Neuronal stem cell (in vitro differentiated cells): ENCODE measurements at regions not wholly inside any gene's neighbourhood (a gene's known extent, or its start where the extent isn't known, plus 50 kb on each side); places are given as distances from the start of the nearest gene placed in this dataset.
"Not testable (repeated sequence)": the region's sequence is repeated elsewhere in the genome, so short reads cannot be mapped to it uniquely, and the experiment has no call there.

ENCODE experiments used
- DNase-seq: peaks from one replicate; pipeline ENCODE4 v3.0.0-alpha.2; 2013; ENCODE audit warnings: low spot score
- H2AFZ ChIP-seq: one replicate; pipeline ENCODE4 v1.6.1; 2013; ENCODE audit warnings: mild to moderate bottlenecking, low read length, inconsistent platforms
- H2AK5ac ChIP-seq: 2 replicates; pipeline ENCODE4 v1.6.1; 2013; ENCODE audit warnings: low read depth, mild to moderate bottlenecking, inconsistent platforms, low read length, moderate library complexity, mixed read lengths
- H2BK120ac ChIP-seq: 2 replicates; pipeline ENCODE4 v1.6.1; 2013; ENCODE audit warnings: low read depth, mild to moderate bottlenecking, inconsistent platforms, low read length, moderate library complexity, mixed read lengths
- H2BK12ac ChIP-seq: one replicate; pipeline ENCODE4 v1.6.1; 2013; ENCODE audit warnings: low read length, inconsistent platforms
- H2BK15ac ChIP-seq: 2 replicates; pipeline ENCODE4 v1.6.1; 2013; ENCODE audit warnings: mild to moderate bottlenecking, low read length, inconsistent platforms, mixed read lengths
- H2BK5ac ChIP-seq: one replicate; pipeline ENCODE4 v1.6.1; 2013; ENCODE audit warnings: inconsistent platforms, mild to moderate bottlenecking, low read length, moderate library complexity
- H3K14ac ChIP-seq: one replicate; pipeline ENCODE4 v1.6.1; 2013; ENCODE audit warnings: low read length, inconsistent platforms
- H3K18ac ChIP-seq: 2 replicates; pipeline ENCODE4 v1.6.1; 2013; ENCODE audit warnings: low read length, inconsistent platforms
- H3K23ac ChIP-seq: 2 replicates; pipeline ENCODE4 v1.6.1; 2013; ENCODE audit warnings: low read depth, mild to moderate bottlenecking, mixed read lengths, low read length, inconsistent platforms; ENCODE audit not compliant: poor library complexity
- H3K27ac ChIP-seq: replicated peaks from 3 replicates; pipeline ENCODE4 v1.5.1; 2013; ENCODE audit warnings: low read length, inconsistent platforms
- H3K27me3 ChIP-seq, 3 experiments: 2 replicates each; pipeline ENCODE4 v1.6.1; 2013; ENCODE audit warnings: low read length in 3 of 3, mild to moderate bottlenecking in 2 of 3, inconsistent platforms in 1 of 3, low read depth in 1 of 3, mixed read lengths in 1 of 3, moderate library complexity in 1 of 3; ENCODE audit not compliant: control insufficient read depth in 3 of 3, insufficient read depth in 3 of 3
- H3K36me3 ChIP-seq, 2 donors: replicated peaks in 1 of 2; 2 replicates each; pipeline ENCODE4 v1.6.1; 2013; ENCODE audit warnings: low read length in 2 of 2; ENCODE audit not compliant: control insufficient read depth in 2 of 2, insufficient read depth in 2 of 2
- H3K4ac ChIP-seq: 2 replicates; pipeline ENCODE4 v1.6.1; 2013; ENCODE audit warnings: inconsistent platforms, mild to moderate bottlenecking, low read length, moderate library complexity
- H3K4me1 ChIP-seq, 2 donors: 1 replicate in 1 of 2; 2 replicates in 1 of 2; pipeline ENCODE4 v1.6.1; 2013; ENCODE audit warnings: low read length in 2 of 2, low read depth in 1 of 2; ENCODE audit not compliant: control insufficient read depth in 2 of 2, insufficient read depth in 1 of 2
- H3K4me2 ChIP-seq: one replicate; pipeline ENCODE4 v1.6.1; 2013; ENCODE audit warnings: mild to moderate bottlenecking, low read length, inconsistent platforms; ENCODE audit not compliant: insufficient read depth, poor library complexity, severe bottlenecking
- H3K4me3 ChIP-seq, 2 donors: 2 replicates each; pipeline ENCODE4 v1.5.1; 2013; ENCODE audit warnings: low read length in 2 of 2, mild to moderate bottlenecking in 2 of 2, inconsistent platforms in 1 of 2, moderate library complexity in 1 of 2
- H3K79me1 ChIP-seq: one replicate; pipeline ENCODE4 v1.6.1; 2013; ENCODE audit warnings: low read depth, mild to moderate bottlenecking, inconsistent platforms, low read length, moderate library complexity
- H3K9ac ChIP-seq: one replicate; pipeline ENCODE4 v1.6.1; 2013; ENCODE audit warnings: mild to moderate bottlenecking, low read depth, low read length, inconsistent platforms; ENCODE audit not compliant: poor library complexity
- H3K9me3 ChIP-seq, 2 donors: replicated peaks in 1 of 2; 2 replicates each; pipeline versions ENCODE3 to v1.6.1; 2013; ENCODE audit warnings: low read length in 2 of 2, mild to moderate bottlenecking in 2 of 2, inconsistent platforms in 1 of 2, low read depth in 1 of 2, mixed read lengths in 1 of 2, moderate library complexity in 1 of 2; ENCODE audit not compliant: control insufficient read depth in 2 of 2, insufficient read depth in 1 of 2
- H4K8ac ChIP-seq: one replicate; pipeline ENCODE4 v1.6.1; 2013; ENCODE audit warnings: low read depth, mild to moderate bottlenecking, inconsistent platforms, low read length, moderate library complexity
- H4K91ac ChIP-seq: one replicate; pipeline ENCODE4 v1.6.1; 2013; ENCODE audit warnings: low read length, low read depth, mild to moderate bottlenecking, inconsistent platforms; ENCODE audit not compliant: poor library complexity
- WGBS, 2 donors: extraction: QIAGEN DNeasy Blood & Tissue Kit; methylation state at CpG; one replicate each; pipeline ENCODE4 v1.1.7; 2013; ENCODE audit warnings: missing lambda C conversion rate in 2 of 2, mixed read lengths in 1 of 2; ENCODE audit not compliant: insufficient read length in 2 of 2, insufficient replicate concordance in 1 of 2; ENCODE audit errors: extremely low coverage in 2 of 2; 5-methylcytosine and 5-hydroxymethylcytosine counted together

- not testable (repeated sequence) for DNase-seq, H2AK5ac ChIP-seq, H3K9me3 ChIP-seq, H3K14ac ChIP-seq, H3K27me3 ChIP-seq, H2BK120ac ChIP-seq, H3K4ac ChIP-seq, H3K27ac ChIP-seq, H4K91ac ChIP-seq, H2BK5ac ChIP-seq, H2BK15ac ChIP-seq, H3K79me1 ChIP-seq, H2BK12ac ChIP-seq, H4K8ac ChIP-seq
- Histone ChIP-seq H3K23ac (peak overlapping the region; percentile 98), H3K4me1 (peaks cover 10 to 23% of the 10 kb centered on the region in 2 donors), H2AFZ (peak overlapping the region; percentile 95), H3K18ac (peak overlapping the region; percentile 57), H3K4me3 (peak overlapping the region; percentile 66 to 99), H3K9ac (peak overlapping the region; percentile 93), H3K36me3 (peaks cover 0 to 16% of the 10 kb centered on the region in 2 donors), H3K4me2 (peak overlapping the region; percentile 49)
- WGBS, 2 donors = no CpG with 5 or more reads among the region's 52 CpGs
These were observed 79.8 kb upstream of the METTL9 start for GRCh38 chr16:21519361-21520133.

GRCh38 chr16:21520134-21521047 is 79.0 kb upstream of the METTL9 start:
- H3K18ac ChIP-seq = peak overlapping the region; percentile 23
- H2AK5ac ChIP-seq, H4K91ac ChIP-seq, H2BK15ac ChIP-seq, H4K8ac ChIP-seq, H2BK120ac ChIP-seq, H3K27me3 ChIP-seq, H3K79me1 ChIP-seq, H3K14ac ChIP-seq, H2BK12ac ChIP-seq, H3K9me3 ChIP-seq, H3K4ac ChIP-seq, H2BK5ac ChIP-seq: not testable (repeated sequence)
- H2AFZ ChIP-seq = peak overlapping the region; percentile 95
- peak overlapping the region; percentile 63 to 99 for H3K4me3 ChIP-seq
- H3K27ac ChIP-seq = peak overlapping the region; percentile 92
- DNase-seq = peak; percentile 98
- H3K4me2 ChIP-seq = peak overlapping the region; percentile 40
- H3K23ac ChIP-seq = peak overlapping the region; percentile 98
- WGBS, 2 donors = no CpG with 5 or more reads among the region's 101 CpGs
- H3K9ac ChIP-seq = peak overlapping the region; percentile 78
- peaks cover 0 to 10% of the 10 kb centered on the region in 2 donors for H3K36me3 ChIP-seq
- H3K4me1 ChIP-seq = peaks cover 10 to 23% of the 10 kb centered on the region in 2 donors

- not testable (repeated sequence) for H3K23ac ChIP-seq, H2BK120ac ChIP-seq, H3K9me3 ChIP-seq, H2BK15ac ChIP-seq, H3K27me3 ChIP-seq, H3K36me3 ChIP-seq, H3K9ac ChIP-seq, H4K91ac ChIP-seq, H2BK12ac ChIP-seq, H2AK5ac ChIP-seq, H4K8ac ChIP-seq, H3K14ac ChIP-seq, DNase-seq, H3K18ac ChIP-seq, H3K4ac ChIP-seq, H3K79me1 ChIP-seq
- H3K4me2 ChIP-seq = peak overlapping the region; percentile 40
- H3K4me3 ChIP-seq = peak overlapping the region in 1 of 2 donors; percentile 63
- peaks cover 15 to 26% of the 10 kb centered on the region in 2 donors for H3K4me1 ChIP-seq
- peak overlapping the region; percentile 92 for H3K27ac ChIP-seq
- H2BK5ac ChIP-seq = peak overlapping the region; percentile 21
- WGBS, 2 donors = no CpG with 5 or more reads among the region's 8 CpGs
- peak overlapping the region; percentile 95 for H2AFZ ChIP-seq
These were observed 78.4 kb upstream of the METTL9 start for GRCh38 chr16:21521048-21521389.
